SK-N-SH (cell line): ENCODE measurements at regions not wholly inside any gene's neighbourhood (a gene's known extent, or its start where the extent isn't known, plus 50 kb on each side); places are given as distances from the start of the nearest gene placed in this dataset.

Experiments
- CTCF ChIP-seq: fragments of 200-600 bp; sonication (generic); IDR thresholded peaks from 2 replicates; pipeline ENCODE4 v1.6.1; 2017; ENCODE audit warnings: antibody characterized with exemption, mild to moderate bottlenecking, moderate library complexity
- ELF1 ChIP-seq: IDR thresholded peaks from 2 replicates; pipeline ENCODE4 v1.4.0; 2012
- EP300 ChIP-seq, 2 experiments: IDR thresholded peaks; 2 replicates each; pipeline versions ENCODE4 v1.4.0 to v1.6.1; 2012; ENCODE audit warnings: borderline replicate concordance in 1 of 2, low read depth in 1 of 2, low read length in 1 of 2
- FOSL2 ChIP-seq: IDR thresholded peaks from 2 replicates; pipeline ENCODE4 v1.4.0; 2012; ENCODE audit warnings: low read depth, mild to moderate bottlenecking, moderate library complexity, borderline replicate concordance
- FOXJ3 ChIP-seq: sonication (generic); formaldehyde crosslinking; IDR thresholded peaks from 2 replicates; pipeline ENCODE4 v1.5.1; 2020; ENCODE audit warnings: mild to moderate bottlenecking, missing genetic modification reagents
- JUND ChIP-seq: IDR thresholded peaks from 2 replicates; pipeline ENCODE4 v1.4.0; 2012
- MAX ChIP-seq: IDR thresholded peaks from 2 replicates; pipeline ENCODE4 v1.4.0; 2012; ENCODE audit warnings: low read depth
- POLR2AphosphoS5 ChIP-seq: IDR thresholded peaks from 2 replicates; pipeline ENCODE4 v1.6.1; 2012; ENCODE audit warnings: low read depth, low read length
- RCOR1 ChIP-seq: fragments of 150-350 bp; IDR thresholded peaks from 2 replicates; pipeline ENCODE4 v1.6.1; 2017; ENCODE audit warnings: antibody characterized with exemption, low read length
- REST ChIP-seq: IDR thresholded peaks from 2 replicates; pipeline ENCODE4 v1.6.1; 2012; ENCODE audit warnings: mild to moderate bottlenecking, low read depth, low read length, moderate library complexity
- RXRA ChIP-seq: IDR thresholded peaks from 2 replicates; pipeline ENCODE4 v1.4.0; 2012; ENCODE audit warnings: low read depth, mild to moderate bottlenecking, borderline replicate concordance
- TAF1 ChIP-seq: IDR thresholded peaks from 2 replicates; pipeline ENCODE4 v1.6.1; 2012; ENCODE audit warnings: low read depth, mild to moderate bottlenecking, low read length, moderate library complexity, borderline replicate concordance
- USF1 ChIP-seq: IDR thresholded peaks from 2 replicates; pipeline ENCODE4 v1.4.0; 2012; ENCODE audit warnings: low read depth, borderline replicate concordance
- ZBTB33 ChIP-seq: IDR thresholded peaks from 2 replicates; pipeline ENCODE4 v1.4.0; 2012; ENCODE audit warnings: low read depth, borderline replicate concordance

- TF ChIP-seq POLR2AphosphoS5 (no peak), MAX (no peak), REST (no peak), RXRA (no peak), CTCF (no peak), FOXJ3 (no peak), FOSL2 (no peak), USF1 (no peak), EP300 (IDR thresholded peaks at IDR 0.05; ENCODE audit: borderline replicate concordance in 1 of 2, low read depth in 1 of 2, low read length in 1 of 2) (no peak), JUND (no peak), ELF1 (no peak), TAF1 (no peak), RCOR1 (no peak), ZBTB33 (no peak)
Observed at GRCh38 chr4:170804930-170805329, 715.2 kb upstream of the AADAT start.
